ENCODE measurements at regions not wholly inside any gene's neighbourhood (a gene's known extent, or its start where the extent isn't known, plus 50 kb on each side); places are given as distances from the start of the nearest gene placed in this dataset.

DNA sequence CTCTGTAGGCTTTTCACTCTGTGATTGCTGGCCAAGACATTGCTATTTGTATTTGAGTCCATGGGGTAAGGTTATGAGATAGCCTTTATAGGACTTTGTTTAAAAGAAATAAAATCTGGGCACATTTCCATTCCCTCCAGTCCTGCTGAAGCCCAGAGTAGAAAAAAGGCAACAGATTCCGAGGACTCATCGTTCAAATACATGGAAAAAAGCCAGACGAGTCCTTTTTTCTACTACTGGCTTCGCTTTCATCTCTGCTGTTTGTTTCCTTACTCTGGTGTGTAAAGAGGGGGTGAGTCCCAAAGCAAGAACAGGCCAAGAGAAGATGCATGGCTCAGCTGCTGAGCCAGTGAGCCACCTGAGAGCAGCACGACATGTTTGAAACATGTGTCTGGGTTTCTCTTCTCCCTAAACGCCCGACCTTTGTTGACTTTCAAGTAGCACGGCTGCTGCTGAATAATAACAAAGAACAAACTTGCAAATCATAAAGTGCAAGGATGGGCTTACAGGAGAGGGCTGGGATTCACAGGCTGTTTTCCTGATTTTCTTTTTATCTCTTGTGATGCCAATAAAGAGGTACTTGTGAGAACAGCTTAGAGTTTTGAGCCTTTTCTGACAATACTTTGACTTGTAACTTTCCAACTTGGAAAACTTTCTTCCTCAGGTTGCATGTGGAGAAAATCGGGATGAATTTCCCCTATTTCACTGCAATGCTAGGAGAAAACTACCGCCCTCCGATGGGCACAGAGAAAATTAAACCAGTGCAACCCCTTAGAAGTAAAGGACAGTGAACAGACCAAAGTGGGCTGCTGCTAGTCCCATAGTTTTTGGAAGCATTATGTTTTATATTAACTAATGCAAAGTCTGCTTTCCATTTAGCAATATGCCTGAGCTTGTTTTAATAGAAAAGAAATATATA lies 195.2 kb upstream of the RAG2 start:
- Histone ChIP-seq H3K4me1 (ENCODE audit: control insufficient read depth, insufficient read depth, low read length, unreplicated experiment) (no peaks in the 10 kb centered on the region), H3K4me3 (ENCODE audit: low read depth, low read length) (0 out of 2 replicates have a peak overlapping the region, but pooled peaks have one; percentile 12), H3K27me3 (ENCODE audit: insufficient read depth, low read length) (peaks cover 5% of the 10 kb centered on the region), H3K27ac (ENCODE audit: low read depth, low read length) (no peak overlapping the region), H3K36me3 (ENCODE audit: insufficient read depth, low read length) (no peaks in the 10 kb centered on the region), H3K79me2 (ENCODE audit: control insufficient read depth, insufficient read depth, low read length, unreplicated experiment) (no peaks in the 10 kb centered on the region), H2AFZ (ENCODE audit: low read length, unreplicated experiment) (no peak overlapping the region)

GRCh38 chr11:36791957-36792356 lies 193.9 kb upstream of the RAG2 start:
- Histone ChIP-seq H3K36me3 (ENCODE audit: insufficient read depth, low read length) (no peaks in the 10 kb centered on the region), H2AFZ (ENCODE audit: low read length, unreplicated experiment) (no peak overlapping the region), H3K4me1 (ENCODE audit: control insufficient read depth, insufficient read depth, low read length, unreplicated experiment) (no peaks in the 10 kb centered on the region), H3K27ac (ENCODE audit: low read depth, low read length) (no peak overlapping the region), H3K4me3 (ENCODE audit: low read depth, low read length) (no peak overlapping the region), H3K79me2 (ENCODE audit: control insufficient read depth, insufficient read depth, low read length, unreplicated experiment) (no peaks in the 10 kb centered on the region), H3K27me3 (ENCODE audit: insufficient read depth, low read length) (peaks cover 5% of the 10 kb centered on the region)

GRCh38 chr11:36790526-36790925 lies 192.5 kb upstream of the RAG2 start:
- Histone ChIP-seq H3K27ac (ENCODE audit: low read depth, low read length) (no peak overlapping the region), H3K27me3 (ENCODE audit: insufficient read depth, low read length) (peaks cover 5% of the 10 kb centered on the region), H3K79me2 (ENCODE audit: control insufficient read depth, insufficient read depth, low read length, unreplicated experiment) (no peaks in the 10 kb centered on the region)

GRCh38 chr11:36783808-36784207 lies 185.8 kb upstream of the RAG2 start:
- no peaks in the 10 kb centered on the region for H3K4me1 ChIP-seq (ENCODE audit: control insufficient read depth, insufficient read depth, low read length, unreplicated experiment)
- H3K27ac ChIP-seq (ENCODE audit: low read depth, low read length): no peak overlapping the region
- no peak overlapping the region for H3K4me3 ChIP-seq (ENCODE audit: low read depth, low read length)
- no peaks in the 10 kb centered on the region for H3K36me3 ChIP-seq (ENCODE audit: insufficient read depth, low read length)
- peaks cover 14% of the 10 kb centered on the region; the same call in 1 of the 2 replicates for H3K27me3 ChIP-seq (ENCODE audit: insufficient read depth, low read length)
- no peaks in the 10 kb centered on the region for H3K79me2 ChIP-seq (ENCODE audit: control insufficient read depth, insufficient read depth, low read length, unreplicated experiment)
- H2AFZ ChIP-seq (ENCODE audit: low read length, unreplicated experiment): no peak overlapping the region

More at GRCh38 chr11:36790526-36790925, 192.5 kb upstream of the RAG2 start:
- Histone ChIP-seq H3K4me1 (ENCODE audit: control insufficient read depth, insufficient read depth, low read length, unreplicated experiment) (no peaks in the 10 kb centered on the region), H2AFZ (ENCODE audit: low read length, unreplicated experiment) (no peak overlapping the region), H3K4me3 (ENCODE audit: low read depth, low read length) (no peak overlapping the region), H3K36me3 (ENCODE audit: insufficient read depth, low read length) (no peaks in the 10 kb centered on the region)

DNA sequence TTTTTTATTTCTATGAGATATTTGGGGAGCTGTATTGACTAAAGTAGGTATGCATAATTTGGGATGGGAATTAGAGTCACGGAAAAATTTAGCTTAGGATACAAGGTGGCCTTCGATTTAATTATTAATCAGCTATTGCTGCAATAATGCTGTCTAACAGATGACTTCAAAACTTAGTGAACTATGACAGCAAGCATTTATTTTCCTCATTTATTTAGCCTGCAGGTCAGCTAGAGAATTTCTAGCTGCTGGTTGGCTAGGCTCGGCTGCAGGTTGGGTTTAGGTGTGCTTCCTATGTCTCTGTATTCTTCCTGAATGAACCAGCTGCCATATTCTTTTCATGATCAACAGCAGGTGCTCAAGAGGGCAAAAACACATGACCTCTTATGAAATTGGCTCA lies 181.8 kb upstream of the RAG2 start:
- no peaks in the 10 kb centered on the region for H3K36me3 ChIP-seq (ENCODE audit: insufficient read depth, low read length)
- no peak overlapping the region for H2AFZ ChIP-seq (ENCODE audit: low read length, unreplicated experiment)
- H3K27me3 ChIP-seq (ENCODE audit: insufficient read depth, low read length): peaks cover 14% of the 10 kb centered on the region; the same call in 1 of the 2 replicates
- peaks cover 3% of the 10 kb centered on the region for H3K4me1 ChIP-seq (ENCODE audit: control insufficient read depth, insufficient read depth, low read length, unreplicated experiment)
- no peaks in the 10 kb centered on the region for H3K79me2 ChIP-seq (ENCODE audit: control insufficient read depth, insufficient read depth, low read length, unreplicated experiment)
- H3K27ac ChIP-seq (ENCODE audit: low read depth, low read length): no peak overlapping the region
- no peak overlapping the region for H3K4me3 ChIP-seq (ENCODE audit: low read depth, low read length)

DNA sequence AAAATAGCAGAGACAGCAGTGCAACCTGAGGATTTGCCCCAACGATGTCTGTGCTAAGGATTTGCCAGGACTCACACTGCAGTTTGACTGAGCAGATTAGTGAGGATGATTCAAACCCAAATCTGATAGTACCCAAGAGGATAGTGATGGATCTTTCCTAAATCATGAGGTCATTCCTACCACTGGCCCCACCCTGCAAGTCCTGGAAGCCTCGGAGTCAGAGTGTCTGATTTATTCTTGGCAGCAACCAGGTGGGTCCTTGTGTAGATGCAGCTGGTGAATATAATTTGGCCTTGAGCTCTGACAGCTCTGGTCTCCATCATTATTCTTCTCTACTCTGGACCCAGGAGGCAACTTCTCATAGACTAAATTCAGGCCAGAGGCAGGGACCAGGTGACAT lies 179.3 kb upstream of the RAG2 start:
- Histone ChIP-seq H3K27ac (ENCODE audit: low read depth, low read length) (no peak overlapping the region), H3K4me1 (ENCODE audit: control insufficient read depth, insufficient read depth, low read length, unreplicated experiment) (peaks cover 4% of the 10 kb centered on the region), H3K36me3 (ENCODE audit: insufficient read depth, low read length) (no peaks in the 10 kb centered on the region)

GRCh38 chr11:36775756-36776155 lies 177.7 kb upstream of the RAG2 start:
- no peak overlapping the region for H3K4me3 ChIP-seq (ENCODE audit: low read depth, low read length)
- H3K4me1 ChIP-seq (ENCODE audit: control insufficient read depth, insufficient read depth, low read length, unreplicated experiment): peaks cover 4% of the 10 kb centered on the region
- no peak overlapping the region for H3K27ac ChIP-seq (ENCODE audit: low read depth, low read length)
- H3K36me3 ChIP-seq (ENCODE audit: insufficient read depth, low read length): no peaks in the 10 kb centered on the region
- no peak overlapping the region for H2AFZ ChIP-seq (ENCODE audit: low read length, unreplicated experiment)
- no peaks in the 10 kb centered on the region for H3K79me2 ChIP-seq (ENCODE audit: control insufficient read depth, insufficient read depth, low read length, unreplicated experiment)
- no peaks in the 10 kb centered on the region; the same call in 1 of the 2 replicates for H3K27me3 ChIP-seq (ENCODE audit: insufficient read depth, low read length)

More for the DNA sequence above, 179.3 kb upstream of the RAG2 start:
- H2AFZ ChIP-seq (ENCODE audit: low read length, unreplicated experiment): no peak overlapping the region
- peaks cover 9% of the 10 kb centered on the region; the same call in 1 of the 2 replicates for H3K27me3 ChIP-seq (ENCODE audit: insufficient read depth, low read length)
- no peaks in the 10 kb centered on the region for H3K79me2 ChIP-seq (ENCODE audit: control insufficient read depth, insufficient read depth, low read length, unreplicated experiment)
- no peak overlapping the region for H3K4me3 ChIP-seq (ENCODE audit: low read depth, low read length)

- H3K27ac ChIP-seq (ENCODE audit: low read depth, low read length): peak overlapping the region; percentile 77
- no peaks in the 10 kb centered on the region for H3K79me2 ChIP-seq (ENCODE audit: control insufficient read depth, insufficient read depth, low read length, unreplicated experiment)
- H3K4me3 ChIP-seq (ENCODE audit: low read depth, low read length): peak overlapping the region; percentile 17; the same call in 1 of the 2 replicates
Measured at GRCh38 chr11:36775130-36775529, 177.1 kb upstream of the RAG2 start.

GRCh38 chr11:36774603-36775002 lies 176.6 kb upstream of the RAG2 start:
- Histone ChIP-seq H3K27me3 (ENCODE audit: insufficient read depth, low read length) (no peaks in the 10 kb centered on the region), H3K27ac (ENCODE audit: low read depth, low read length) (peak overlapping the region; percentile 77), H3K4me1 (ENCODE audit: control insufficient read depth, insufficient read depth, low read length, unreplicated experiment) (peaks cover 4% of the 10 kb centered on the region), H2AFZ (ENCODE audit: low read length, unreplicated experiment) (no peak overlapping the region), H3K36me3 (ENCODE audit: insufficient read depth, low read length) (no peaks in the 10 kb centered on the region), H3K79me2 (ENCODE audit: control insufficient read depth, insufficient read depth, low read length, unreplicated experiment) (no peaks in the 10 kb centered on the region), H3K4me3 (ENCODE audit: low read depth, low read length) (peak overlapping the region; percentile 17; the same call in 1 of the 2 replicates)

More at GRCh38 chr11:36775130-36775529, 177.1 kb upstream of the RAG2 start:
- Histone ChIP-seq H3K27me3 (ENCODE audit: insufficient read depth, low read length) (no peaks in the 10 kb centered on the region), H3K4me1 (ENCODE audit: control insufficient read depth, insufficient read depth, low read length, unreplicated experiment) (peaks cover 4% of the 10 kb centered on the region), H3K36me3 (ENCODE audit: insufficient read depth, low read length) (no peaks in the 10 kb centered on the region), H2AFZ (ENCODE audit: low read length, unreplicated experiment) (no peak overlapping the region)

DNA sequence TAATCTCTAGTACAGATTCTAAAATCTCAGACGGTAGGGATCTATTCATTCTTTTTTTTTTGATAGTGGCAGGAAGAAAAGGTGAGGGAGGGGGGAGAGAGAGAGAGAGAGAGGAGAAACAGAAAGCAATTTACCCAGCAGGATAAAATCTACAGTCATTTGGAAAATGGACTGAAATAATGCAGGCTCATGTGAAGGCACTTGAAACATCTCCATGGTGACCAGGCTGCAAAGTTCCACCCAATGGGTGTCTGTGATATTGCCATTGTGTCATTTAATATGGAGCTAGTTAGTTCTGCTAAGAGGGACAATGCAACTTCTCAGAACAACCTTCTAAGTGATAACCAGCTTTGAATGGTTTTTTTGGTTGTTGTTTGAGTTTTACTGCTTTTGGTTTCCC lies 165.2 kb upstream of the RAG2 start:
- peaks cover 8% of the 10 kb centered on the region for H3K27me3 ChIP-seq (ENCODE audit: insufficient read depth, low read length)
- H3K79me2 ChIP-seq (ENCODE audit: control insufficient read depth, insufficient read depth, low read length, unreplicated experiment): no peaks in the 10 kb centered on the region
- no peak overlapping the region for H3K4me3 ChIP-seq (ENCODE audit: low read depth, low read length)
- no peak overlapping the region for H2AFZ ChIP-seq (ENCODE audit: low read length, unreplicated experiment)
- no peaks in the 10 kb centered on the region for H3K4me1 ChIP-seq (ENCODE audit: control insufficient read depth, insufficient read depth, low read length, unreplicated experiment)
- H3K27ac ChIP-seq (ENCODE audit: low read depth, low read length): no peak overlapping the region
- H3K36me3 ChIP-seq (ENCODE audit: insufficient read depth, low read length): no peaks in the 10 kb centered on the region

- H3K36me3 ChIP-seq (ENCODE audit: insufficient read depth, low read length): no peaks in the 10 kb centered on the region
- no peak overlapping the region for H3K27ac ChIP-seq (ENCODE audit: low read depth, low read length)
- peaks cover 26% of the 10 kb centered on the region for H3K27me3 ChIP-seq (ENCODE audit: insufficient read depth, low read length)
- H3K79me2 ChIP-seq (ENCODE audit: control insufficient read depth, insufficient read depth, low read length, unreplicated experiment): no peaks in the 10 kb centered on the region
- no peaks in the 10 kb centered on the region for H3K4me1 ChIP-seq (ENCODE audit: control insufficient read depth, insufficient read depth, low read length, unreplicated experiment)
- no peak overlapping the region for H3K4me3 ChIP-seq (ENCODE audit: low read depth, low read length)
- no peak overlapping the region for H2AFZ ChIP-seq (ENCODE audit: low read length, unreplicated experiment)
Measured at GRCh38 chr11:36757075-36757474, 159.0 kb upstream of the RAG2 start.
